Neural cell (in vitro differentiated cells): ENCODE measurements at regions not wholly inside any gene's neighbourhood (a gene's known extent, or its start where the extent isn't known, plus 50 kb on each side); places are given as distances from the start of the nearest gene placed in this dataset.
"Not testable (repeated sequence)": the region's sequence is repeated elsewhere in the genome, so short reads cannot be mapped to it uniquely, and the experiment has no call there.

Experiments used
- EP300 ChIP-seq: fragments of 450-650 bp; conservative IDR thresholded peaks from 2 replicates; pipeline ENCODE4 v1.6.1; 2014; ENCODE audit warnings: antibody characterized with exemption, mild to moderate bottlenecking, moderate library complexity; ENCODE audit not compliant: poor library complexity, severe bottlenecking
- EZH2 ChIP-seq: fragments of 200-600, 300-800 bp; shearing (Covaris generic), sonication (generic); IDR thresholded peaks from 2 replicates; pipeline ENCODE4 v1.6.1; 2014; ENCODE audit warnings: antibody characterized with exemption, low read length, borderline replicate concordance, mild to moderate bottlenecking; ENCODE audit not compliant: insufficient read depth, poor library complexity, severe bottlenecking
- POLR2AphosphoS5 ChIP-seq: IDR thresholded peaks from 2 replicates; pipeline ENCODE4 v1.6.1; 2012
- RAD21 ChIP-seq: fragments of 450-650 bp; conservative IDR thresholded peaks from 2 replicates; pipeline ENCODE4 v1.6.1; 2014; ENCODE audit warnings: antibody characterized with exemption, mild to moderate bottlenecking, moderate library complexity
- SMC3 ChIP-seq: fragments of 450-650 bp; conservative IDR thresholded peaks from 2 replicates; pipeline ENCODE4 v1.6.1; 2014; ENCODE audit warnings: antibody characterized with exemption, mild to moderate bottlenecking, moderate library complexity; ENCODE audit not compliant: poor library complexity
- TAF1 ChIP-seq: IDR thresholded peaks from 2 replicates; pipeline ENCODE4 v1.6.1; 2012; ENCODE audit warnings: low read depth
- TF ChIP-seq, protein P1 (sequence below): fragments of 450-650 bp; IDR thresholded peaks from 2 replicates; pipeline ENCODE4 v1.5.1; 2014; ENCODE audit warnings: antibody characterized with exemption, mild to moderate bottlenecking, moderate library complexity; ENCODE audit not compliant: poor library complexity, severe bottlenecking
- TF ChIP-seq, protein P2 (sequence below): IDR thresholded peaks from 2 replicates; pipeline ENCODE4 v1.6.1; 2012; ENCODE audit warnings: borderline replicate concordance

DNA sequence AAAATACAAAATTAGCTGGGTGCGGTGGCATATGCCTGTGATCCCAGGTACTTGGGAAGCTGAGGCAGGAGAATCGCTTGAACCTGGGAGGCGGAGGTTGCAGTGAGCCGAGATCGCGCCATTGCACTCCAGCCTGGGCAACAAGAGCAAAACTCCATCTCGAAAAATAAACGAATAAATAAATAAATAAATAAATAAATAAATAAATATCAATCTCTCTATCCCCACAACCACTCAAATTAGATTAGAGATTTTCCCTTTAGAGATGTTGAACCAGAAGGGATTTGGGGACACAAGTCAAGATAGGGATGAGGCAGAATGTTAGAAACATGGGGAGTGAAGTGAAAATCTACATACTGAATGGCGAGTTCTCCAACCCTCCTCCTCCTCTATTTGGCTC is 82.5 kb upstream of the TBCA start:
- TF ChIP-seq, protein P1, sequence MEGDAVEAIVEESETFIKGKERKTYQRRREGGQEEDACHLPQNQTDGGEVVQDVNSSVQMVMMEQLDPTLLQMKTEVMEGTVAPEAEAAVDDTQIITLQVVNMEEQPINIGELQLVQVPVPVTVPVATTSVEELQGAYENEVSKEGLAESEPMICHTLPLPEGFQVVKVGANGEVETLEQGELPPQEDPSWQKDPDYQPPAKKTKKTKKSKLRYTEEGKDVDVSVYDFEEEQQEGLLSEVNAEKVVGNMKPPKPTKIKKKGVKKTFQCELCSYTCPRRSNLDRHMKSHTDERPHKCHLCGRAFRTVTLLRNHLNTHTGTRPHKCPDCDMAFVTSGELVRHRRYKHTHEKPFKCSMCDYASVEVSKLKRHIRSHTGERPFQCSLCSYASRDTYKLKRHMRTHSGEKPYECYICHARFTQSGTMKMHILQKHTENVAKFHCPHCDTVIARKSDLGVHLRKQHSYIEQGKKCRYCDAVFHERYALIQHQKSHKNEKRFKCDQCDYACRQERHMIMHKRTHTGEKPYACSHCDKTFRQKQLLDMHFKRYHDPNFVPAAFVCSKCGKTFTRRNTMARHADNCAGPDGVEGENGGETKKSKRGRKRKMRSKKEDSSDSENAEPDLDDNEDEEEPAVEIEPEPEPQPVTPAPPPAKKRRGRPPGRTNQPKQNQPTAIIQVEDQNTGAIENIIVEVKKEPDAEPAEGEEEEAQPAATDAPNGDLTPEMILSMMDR = not testable (repeated sequence)
- not testable (repeated sequence) for TF ChIP-seq POLR2AphosphoS5, EP300, RAD21, EZH2, SMC3, TAF1
- TF ChIP-seq, protein P2, sequence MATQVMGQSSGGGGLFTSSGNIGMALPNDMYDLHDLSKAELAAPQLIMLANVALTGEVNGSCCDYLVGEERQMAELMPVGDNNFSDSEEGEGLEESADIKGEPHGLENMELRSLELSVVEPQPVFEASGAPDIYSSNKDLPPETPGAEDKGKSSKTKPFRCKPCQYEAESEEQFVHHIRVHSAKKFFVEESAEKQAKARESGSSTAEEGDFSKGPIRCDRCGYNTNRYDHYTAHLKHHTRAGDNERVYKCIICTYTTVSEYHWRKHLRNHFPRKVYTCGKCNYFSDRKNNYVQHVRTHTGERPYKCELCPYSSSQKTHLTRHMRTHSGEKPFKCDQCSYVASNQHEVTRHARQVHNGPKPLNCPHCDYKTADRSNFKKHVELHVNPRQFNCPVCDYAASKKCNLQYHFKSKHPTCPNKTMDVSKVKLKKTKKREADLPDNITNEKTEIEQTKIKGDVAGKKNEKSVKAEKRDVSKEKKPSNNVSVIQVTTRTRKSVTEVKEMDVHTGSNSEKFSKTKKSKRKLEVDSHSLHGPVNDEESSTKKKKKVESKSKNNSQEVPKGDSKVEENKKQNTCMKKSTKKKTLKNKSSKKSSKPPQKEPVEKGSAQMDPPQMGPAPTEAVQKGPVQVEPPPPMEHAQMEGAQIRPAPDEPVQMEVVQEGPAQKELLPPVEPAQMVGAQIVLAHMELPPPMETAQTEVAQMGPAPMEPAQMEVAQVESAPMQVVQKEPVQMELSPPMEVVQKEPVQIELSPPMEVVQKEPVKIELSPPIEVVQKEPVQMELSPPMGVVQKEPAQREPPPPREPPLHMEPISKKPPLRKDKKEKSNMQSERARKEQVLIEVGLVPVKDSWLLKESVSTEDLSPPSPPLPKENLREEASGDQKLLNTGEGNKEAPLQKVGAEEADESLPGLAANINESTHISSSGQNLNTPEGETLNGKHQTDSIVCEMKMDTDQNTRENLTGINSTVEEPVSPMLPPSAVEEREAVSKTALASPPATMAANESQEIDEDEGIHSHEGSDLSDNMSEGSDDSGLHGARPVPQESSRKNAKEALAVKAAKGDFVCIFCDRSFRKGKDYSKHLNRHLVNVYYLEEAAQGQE = not testable (repeated sequence)
